Cardiac fibroblast (primary cell): ENCODE measurements at regions not wholly inside any gene's neighbourhood (a gene's known extent, or its start where the extent isn't known, plus 50 kb on each side); places are given as distances from the start of the nearest gene placed in this dataset.

Source experiments
- DNase-seq, 2 donors: peaks; one replicate each; pipeline versions ENCODE4 v3.0.0 to v3.0.0-alpha.2; 2010; ENCODE audit warnings: low read depth in 2 of 2
- H3K4me3 ChIP-seq, 2 donors: replicated peaks in 1 of 2; 1 replicate in 1 of 2; 2 replicates in 1 of 2; pipeline ENCODE4 v1.5.1; 2011; ENCODE audit warnings: low read depth in 2 of 2, low read length in 2 of 2, mild to moderate bottlenecking in 2 of 2, moderate library complexity in 1 of 2
- CTCF ChIP-seq: IDR thresholded peaks from one replicate; pipeline ENCODE4 v1.5.1; 2011; ENCODE audit warnings: low read depth, mild to moderate bottlenecking, low read length, inconsistent platforms

DNA sequence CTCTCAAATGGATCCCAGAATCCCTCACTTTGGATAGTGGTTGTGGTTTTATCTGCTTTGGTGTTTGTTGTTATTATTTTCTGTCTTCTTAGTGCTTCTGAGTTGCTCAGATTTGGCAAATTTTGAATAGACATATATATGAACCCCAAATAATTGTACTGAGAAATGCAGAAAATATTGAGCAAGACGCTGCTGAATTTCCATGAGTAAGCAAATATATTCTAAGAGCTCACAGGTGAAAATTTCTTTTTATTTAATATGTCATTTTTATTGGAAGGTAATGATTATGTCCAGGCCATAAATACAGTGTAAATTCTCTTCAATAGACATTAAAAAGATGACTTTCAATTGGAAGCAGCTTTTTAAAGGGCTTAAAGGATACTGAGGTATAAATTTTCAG is 152.1 kb downstream of the FAT3 start:
- no peak for DNase-seq
- no peak for TF ChIP-seq CTCF
- H3K4me3 ChIP-seq: no peak overlapping the region

- H3K4me3 ChIP-seq: no peak overlapping the region
- DNase-seq: peak; percentile 12 to 82
- no peak for TF ChIP-seq CTCF
These were observed 156.3 kb downstream of the FAT3 start for GRCh38 chr11:92380882-92381281.

- no peak for DNase-seq
- H3K4me3 ChIP-seq: no peak overlapping the region
- TF ChIP-seq CTCF: no peak
These were observed 157.7 kb downstream of the FAT3 start for GRCh38 chr11:92382311-92382710.

GRCh38 chr11:92383430-92383829 is 158.8 kb downstream of the FAT3 start:
- no peak overlapping the region for H3K4me3 ChIP-seq
- peak; percentile 15 to 52 for DNase-seq
- no peak for TF ChIP-seq CTCF

GRCh38 chr11:92384358-92384757 is 159.7 kb downstream of the FAT3 start:
- peak; percentile 22 to 74 for DNase-seq
- TF ChIP-seq CTCF: no peak
- no peak overlapping the region for H3K4me3 ChIP-seq

GRCh38 chr11:92384802-92385201 is 160.2 kb downstream of the FAT3 start:
- no peak for TF ChIP-seq CTCF
- DNase-seq: peak; percentile 2 to 36
- H3K4me3 ChIP-seq: no peak overlapping the region

- no peak for TF ChIP-seq CTCF
- H3K4me3 ChIP-seq: no peak overlapping the region
- no peak for DNase-seq
These were observed 162.0 kb downstream of the FAT3 start for GRCh38 chr11:92386577-92386976.
